ENCODE measurements at regions not wholly inside any gene's neighbourhood (a gene's known extent, or its start where the extent isn't known, plus 50 kb on each side); places are given as distances from the start of the nearest gene placed in this dataset.

DNA sequence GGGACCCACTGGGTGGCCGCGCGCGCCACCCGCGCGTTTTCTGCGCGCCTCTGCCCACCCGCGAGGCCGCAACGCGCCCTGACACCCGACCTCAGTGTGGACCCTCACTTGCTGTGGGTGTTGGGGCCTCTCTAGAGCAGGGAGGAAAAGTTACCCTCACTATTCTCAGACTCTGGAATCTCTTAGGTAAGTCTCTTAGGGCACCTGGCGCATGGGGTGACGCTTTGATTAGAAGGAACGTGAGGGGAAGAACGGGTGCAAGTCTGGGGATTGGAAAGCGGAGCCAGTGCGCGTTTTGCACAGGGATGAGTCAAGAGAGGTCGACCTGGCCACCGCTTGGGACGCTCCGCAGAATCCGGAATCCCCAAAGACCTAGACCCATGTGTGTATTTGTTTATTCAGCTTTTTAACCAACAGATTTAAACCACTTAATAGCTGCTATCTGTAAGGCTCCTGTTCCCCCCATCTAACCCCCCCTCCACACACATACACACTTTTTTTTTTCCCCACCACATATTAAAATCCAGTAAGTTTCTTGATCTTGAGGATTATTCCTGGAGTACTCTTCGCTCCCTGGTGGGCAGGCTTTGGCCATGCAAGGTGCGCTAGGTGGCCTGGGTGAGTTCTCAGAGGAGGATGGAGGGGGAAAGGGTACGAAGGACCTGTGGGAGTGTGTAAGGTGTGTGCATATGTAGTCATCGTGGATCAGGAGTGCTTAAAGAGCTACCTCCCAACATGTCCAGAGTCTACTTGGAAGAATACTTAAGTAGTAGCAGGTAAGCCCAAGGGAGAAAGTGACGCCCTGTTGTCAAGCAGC is 169.1 kb upstream of the PPP1R3A start:
- DNase-seq (ENCODE audit: low spot score): peak; percentile 17
- TF ChIP-seq, protein P1, sequence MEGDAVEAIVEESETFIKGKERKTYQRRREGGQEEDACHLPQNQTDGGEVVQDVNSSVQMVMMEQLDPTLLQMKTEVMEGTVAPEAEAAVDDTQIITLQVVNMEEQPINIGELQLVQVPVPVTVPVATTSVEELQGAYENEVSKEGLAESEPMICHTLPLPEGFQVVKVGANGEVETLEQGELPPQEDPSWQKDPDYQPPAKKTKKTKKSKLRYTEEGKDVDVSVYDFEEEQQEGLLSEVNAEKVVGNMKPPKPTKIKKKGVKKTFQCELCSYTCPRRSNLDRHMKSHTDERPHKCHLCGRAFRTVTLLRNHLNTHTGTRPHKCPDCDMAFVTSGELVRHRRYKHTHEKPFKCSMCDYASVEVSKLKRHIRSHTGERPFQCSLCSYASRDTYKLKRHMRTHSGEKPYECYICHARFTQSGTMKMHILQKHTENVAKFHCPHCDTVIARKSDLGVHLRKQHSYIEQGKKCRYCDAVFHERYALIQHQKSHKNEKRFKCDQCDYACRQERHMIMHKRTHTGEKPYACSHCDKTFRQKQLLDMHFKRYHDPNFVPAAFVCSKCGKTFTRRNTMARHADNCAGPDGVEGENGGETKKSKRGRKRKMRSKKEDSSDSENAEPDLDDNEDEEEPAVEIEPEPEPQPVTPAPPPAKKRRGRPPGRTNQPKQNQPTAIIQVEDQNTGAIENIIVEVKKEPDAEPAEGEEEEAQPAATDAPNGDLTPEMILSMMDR (IDR thresholded peaks at IDR 0.05; ENCODE audit: extremely low read depth, missing control alignments): no peak

DNA sequence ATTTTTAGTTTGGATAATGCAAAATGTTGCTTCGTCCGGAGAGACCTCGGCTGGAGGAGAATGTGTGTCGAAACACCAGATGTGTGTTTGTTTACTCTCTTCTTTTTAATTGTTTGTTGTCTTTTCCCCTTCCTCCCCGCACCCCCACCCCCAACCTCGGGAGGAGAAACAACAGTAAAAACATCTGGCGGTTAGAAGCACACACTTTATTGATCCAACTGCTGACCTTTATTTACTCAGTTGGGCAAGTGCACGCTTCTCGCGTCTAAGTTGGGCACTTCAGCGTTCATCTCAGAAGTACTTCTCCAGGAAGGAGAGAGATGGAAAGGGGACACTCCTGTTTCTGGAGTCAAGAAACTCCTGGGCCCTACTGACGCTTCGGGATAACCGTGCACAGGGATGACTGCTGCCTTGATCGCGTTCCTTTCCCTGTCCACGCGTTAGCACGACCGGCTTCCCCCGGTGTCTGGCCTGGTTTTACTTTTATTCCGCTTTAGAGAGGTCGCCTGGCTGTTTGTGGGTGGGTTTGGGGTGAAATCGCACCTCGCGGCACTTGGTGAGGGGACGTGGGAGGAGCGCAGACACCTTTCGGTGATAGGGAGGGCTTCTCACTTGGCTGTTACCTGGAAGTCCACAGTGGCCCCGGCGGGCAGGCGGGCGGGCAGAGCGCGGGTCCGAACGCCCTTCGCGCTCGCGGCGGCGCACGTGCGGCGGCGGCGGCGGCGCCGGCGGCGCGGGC is 168.3 kb upstream of the PPP1R3A start:
- peak; percentile 35 for DNase-seq (ENCODE audit: low spot score)
- TF ChIP-seq, protein P1 (IDR thresholded peaks at IDR 0.05; ENCODE audit: extremely low read depth, missing control alignments): no peak

DNA sequence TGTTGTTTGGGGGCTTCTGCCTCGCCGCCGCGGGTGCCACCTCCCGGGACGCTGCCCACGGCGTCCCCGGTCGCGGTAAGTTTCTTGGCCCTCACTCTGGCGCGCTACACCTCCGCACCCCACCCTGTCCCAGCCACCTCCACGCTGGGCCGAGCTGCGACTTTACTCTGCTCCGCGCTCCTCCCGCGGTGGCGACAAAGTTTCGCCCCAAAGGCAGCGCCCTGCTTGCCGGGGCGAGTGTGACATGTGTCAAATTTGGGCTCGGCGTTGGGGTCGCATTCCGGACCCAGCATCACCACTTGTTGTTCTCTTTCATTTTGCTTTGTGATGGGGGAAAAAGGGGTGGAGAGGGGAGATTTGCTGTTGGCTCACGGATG is 167.7 kb upstream of the PPP1R3A start:
- peak; percentile 38 for DNase-seq (ENCODE audit: low spot score)
- TF ChIP-seq, protein P1 (IDR thresholded peaks at IDR 0.05; ENCODE audit: extremely low read depth, missing control alignments): no peak

DNA sequence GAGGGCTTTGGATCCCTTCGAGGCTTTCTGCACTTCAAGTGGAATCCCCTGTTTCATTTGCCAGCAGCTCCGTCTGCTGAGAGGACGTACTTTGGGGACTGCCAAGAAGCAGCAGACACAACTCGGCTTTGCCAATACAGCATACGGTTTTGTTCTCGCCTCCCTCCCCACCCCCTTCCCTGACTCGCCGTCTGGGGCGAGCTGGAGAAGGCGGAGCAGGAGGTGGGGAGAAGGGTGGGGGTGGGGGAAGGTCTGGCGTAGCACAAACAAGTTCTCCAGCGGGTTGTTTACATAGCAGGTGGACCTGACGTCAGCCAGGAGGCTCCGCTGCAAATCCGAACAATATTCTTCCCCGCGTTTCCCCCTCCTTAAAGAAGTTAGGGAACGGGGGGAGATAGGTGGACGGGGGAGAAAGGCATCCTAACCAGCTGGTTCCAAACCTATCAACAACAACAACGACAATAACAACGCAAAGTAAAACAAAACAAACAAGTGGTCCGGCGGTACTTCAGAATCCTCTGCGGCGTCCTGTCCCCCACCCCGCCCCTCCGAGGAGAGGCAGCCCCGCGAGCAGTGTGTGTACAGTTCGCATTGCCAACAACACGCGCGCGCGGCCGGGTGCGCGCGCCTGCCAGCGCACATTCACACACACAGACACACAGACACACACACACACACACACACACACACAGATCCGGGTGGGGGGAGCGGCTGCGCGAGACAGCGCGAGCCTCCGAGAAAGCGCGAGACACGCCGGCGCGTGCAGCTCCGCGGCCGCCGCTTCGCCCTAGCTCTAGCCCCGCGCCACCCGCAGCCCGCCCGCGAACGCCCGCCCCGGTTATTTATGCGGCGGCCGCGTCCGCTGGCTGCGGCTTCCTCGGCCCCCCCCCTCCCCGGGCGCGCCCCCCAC is 167.0 kb upstream of the PPP1R3A start:
- TF ChIP-seq, protein P1 (IDR thresholded peaks at IDR 0.05; ENCODE audit: extremely low read depth, missing control alignments): no peak
- peak; percentile 66 for DNase-seq (ENCODE audit: low spot score)

DNA sequence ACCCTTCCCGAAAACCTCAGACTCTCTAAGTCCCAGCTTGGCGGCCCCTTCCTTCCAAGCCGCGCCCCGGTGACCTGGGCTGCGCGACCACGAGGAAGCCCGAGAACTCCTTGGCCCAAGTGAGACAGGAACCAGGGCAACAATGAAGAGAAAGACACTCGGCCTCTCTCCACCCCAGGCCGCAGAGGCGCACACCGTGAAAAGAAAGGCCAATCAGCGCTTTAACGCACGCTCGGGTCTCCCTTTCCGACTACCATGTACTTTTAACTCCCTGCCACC is 166.4 kb upstream of the PPP1R3A start:
- no peak for DNase-seq (ENCODE audit: low spot score)
- TF ChIP-seq, protein P1 (IDR thresholded peaks at IDR 0.05; ENCODE audit: extremely low read depth, missing control alignments): no peak

DNA sequence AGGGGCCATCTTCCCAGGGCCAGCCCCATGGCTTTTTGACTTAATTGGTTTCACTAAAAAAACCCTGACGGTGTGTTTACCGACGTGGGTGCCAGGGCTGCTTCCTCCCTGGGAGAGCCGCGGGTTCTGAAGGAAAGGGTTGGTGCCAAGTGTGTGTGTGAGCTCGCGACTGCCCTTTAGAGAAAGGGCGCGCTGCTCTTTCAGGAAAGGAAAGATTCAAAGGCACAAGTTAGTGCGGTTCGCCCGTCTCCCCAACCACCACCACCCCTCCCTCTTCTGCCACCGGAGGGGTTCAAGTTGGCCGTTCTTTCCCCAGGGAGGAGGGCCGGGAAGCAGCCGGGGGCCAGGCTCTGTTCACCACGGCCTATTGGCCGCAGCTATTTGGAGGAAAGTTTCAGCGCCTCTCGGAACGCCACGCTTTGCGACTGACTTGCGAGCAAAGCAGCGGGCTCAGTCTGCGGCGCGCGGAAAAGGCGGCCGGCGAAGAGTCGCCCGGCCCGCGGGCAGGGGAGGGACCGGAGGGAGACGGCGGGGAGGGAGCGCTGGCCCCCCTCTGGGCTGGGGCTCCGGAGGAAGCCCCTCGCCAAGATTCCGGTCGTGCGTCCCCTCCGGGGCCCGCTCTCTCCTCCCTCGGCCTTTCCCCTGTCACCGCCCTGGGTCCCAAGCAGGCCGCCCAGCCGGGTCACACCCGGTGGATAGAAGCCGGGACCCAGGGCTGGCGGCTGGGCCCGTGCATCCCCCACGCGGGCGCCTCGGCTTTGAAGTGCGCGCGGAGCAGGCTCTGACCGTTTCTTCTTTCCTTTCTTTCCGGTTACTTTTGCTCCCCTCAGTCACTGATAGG is 165.9 kb upstream of the PPP1R3A start:
- TF ChIP-seq, protein P1 (IDR thresholded peaks at IDR 0.05; ENCODE audit: extremely low read depth, missing control alignments): no peak
- peak; percentile 46 for DNase-seq (ENCODE audit: low spot score)
